ENCODE measurements at regions not wholly inside any gene's neighbourhood (a gene's known extent, or its start where the extent isn't known, plus 50 kb on each side); places are given as distances from the start of the nearest gene placed in this dataset.

- no peak for TF ChIP-seq TAF1 (IDR thresholded peaks at IDR 0.05; ENCODE audit: low read depth)
Observed at GRCh38 chr6:164034602-164035140, 620.2 kb downstream of the QKI start (continued).

DNA sequence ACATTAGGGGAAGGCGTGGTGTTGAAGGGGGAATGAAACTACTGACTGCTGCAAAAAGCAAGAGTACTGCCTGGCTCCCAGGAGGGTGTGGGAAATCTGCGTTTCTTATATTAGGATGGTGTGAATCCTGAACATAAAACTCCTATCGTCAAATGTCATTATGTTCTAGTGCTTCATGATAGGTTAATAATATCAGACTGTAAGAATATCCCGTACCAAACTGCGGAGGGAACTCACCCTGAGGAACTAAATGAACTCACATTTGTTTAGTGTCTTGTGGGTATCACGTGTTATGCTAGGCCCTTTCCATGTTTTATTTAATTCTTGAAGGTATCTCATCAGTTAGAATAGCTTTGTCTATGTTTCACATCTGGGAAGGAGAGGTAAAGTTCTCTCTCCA lies 610.7 kb downstream of the QKI start:
- H4K20me1 ChIP-seq (ENCODE audit: insufficient read depth): no peaks in the 10 kb centered on the region
- no peak overlapping the region for H2AFZ ChIP-seq (ENCODE audit: low read depth, low read length)
- H3K36me3 ChIP-seq (ENCODE audit: insufficient read depth, low read length): no peaks in the 10 kb centered on the region
- no peaks in the 10 kb centered on the region for H3K9me2 ChIP-seq (ENCODE audit: insufficient read depth, low read length)
- H3K9me3 ChIP-seq (ENCODE audit: low read length): no peaks in the 10 kb centered on the region
- TF ChIP-seq CTCF (IDR thresholded peaks at IDR 0.05; ENCODE audit: poor library complexity, severe bottlenecking) (no peak), MXI1 (conservative IDR thresholded peaks at IDR 0.05; ENCODE audit: poor library complexity, severe bottlenecking) (no peak), EP300 (conservative IDR thresholded peaks at IDR 0.05; ENCODE audit: poor library complexity, severe bottlenecking) (no peak), REST (IDR thresholded peaks at IDR 0.05; ENCODE audit: borderline replicate concordance) (no peak), TAF1 (IDR thresholded peaks at IDR 0.05; ENCODE audit: low read depth) (no peak)
- no peak overlapping the region for H3K4me2 ChIP-seq (ENCODE audit: low read length)
- no peak overlapping the region for H3K9ac ChIP-seq (ENCODE audit: low read length)
- H3K27ac ChIP-seq (ENCODE audit: low read length): no peak overlapping the region
- no peak overlapping the region for H3K4me3 ChIP-seq (ENCODE audit: low read length)
- no peaks in the 10 kb centered on the region for H3K79me2 ChIP-seq (replicated peaks; ENCODE audit: insufficient read depth, low read length)
- no peaks in the 10 kb centered on the region for H3K27me3 ChIP-seq (ENCODE audit: insufficient read depth, low read depth, low read length)
- no peaks in the 10 kb centered on the region for H3F3A ChIP-seq (ENCODE audit: insufficient read depth, low read length, poor library complexity, severe bottlenecking)

DNA sequence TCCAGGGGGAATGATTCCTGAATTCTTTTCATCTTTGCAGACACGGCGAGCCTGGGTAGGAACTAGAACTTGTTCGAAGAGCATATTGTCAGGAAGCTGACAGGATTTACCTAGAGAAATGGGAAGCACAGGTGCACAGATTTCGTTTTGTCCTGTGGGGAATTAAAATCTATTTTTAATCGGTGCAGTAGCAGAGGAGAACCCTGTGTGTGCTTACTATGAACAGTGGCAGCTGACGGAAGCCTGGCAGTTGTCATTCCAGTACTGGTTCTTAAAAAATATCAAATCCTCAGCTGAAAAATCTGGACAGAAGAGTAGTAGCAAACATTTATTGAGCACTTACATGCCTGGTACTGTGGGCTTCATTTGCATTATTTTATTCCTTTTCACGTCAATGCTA lies 609.0 kb downstream of the QKI start:
- no peak overlapping the region for H3K4me3 ChIP-seq (ENCODE audit: low read length)
- H3K79me2 ChIP-seq (replicated peaks; ENCODE audit: insufficient read depth, low read length): no peaks in the 10 kb centered on the region
- no peak overlapping the region for H2AFZ ChIP-seq (ENCODE audit: low read depth, low read length)
- no peak overlapping the region for H3K27ac ChIP-seq (ENCODE audit: low read length)
- no peak overlapping the region for H3K9ac ChIP-seq (ENCODE audit: low read length)
- no peak for TF ChIP-seq TAF1 (IDR thresholded peaks at IDR 0.05; ENCODE audit: low read depth)
- TF ChIP-seq RAD21 (conservative IDR thresholded peaks at IDR 0.05): no peak
- no peak for TF ChIP-seq MXI1 (conservative IDR thresholded peaks at IDR 0.05; ENCODE audit: poor library complexity, severe bottlenecking)
- no peak for TF ChIP-seq POLR2AphosphoS5 (IDR thresholded peaks at IDR 0.05)
- TF ChIP-seq REST (IDR thresholded peaks at IDR 0.05; ENCODE audit: borderline replicate concordance): no peak
- TF ChIP-seq EZH2 (IDR thresholded peaks at IDR 0.05; ENCODE audit: borderline replicate concordance, insufficient read depth, low read length, poor library complexity, severe bottlenecking): no peak
- no peak for TF ChIP-seq EP300 (conservative IDR thresholded peaks at IDR 0.05; ENCODE audit: poor library complexity, severe bottlenecking)
- no peak for TF ChIP-seq CTCF (IDR thresholded peaks at IDR 0.05; ENCODE audit: poor library complexity, severe bottlenecking)
- no peak for TF ChIP-seq SMC3 (conservative IDR thresholded peaks at IDR 0.05; ENCODE audit: poor library complexity)
- H3K9me3 ChIP-seq (ENCODE audit: low read length): no peaks in the 10 kb centered on the region
- no peaks in the 10 kb centered on the region for H3K9me2 ChIP-seq (ENCODE audit: insufficient read depth, low read length)
- no peaks in the 10 kb centered on the region for H3F3A ChIP-seq (ENCODE audit: insufficient read depth, low read length, poor library complexity, severe bottlenecking)
- no peak overlapping the region for H3K4me2 ChIP-seq (ENCODE audit: low read length)
- H4K20me1 ChIP-seq (ENCODE audit: insufficient read depth): no peaks in the 10 kb centered on the region
- H3K27me3 ChIP-seq (ENCODE audit: insufficient read depth, low read depth, low read length): no peaks in the 10 kb centered on the region
- no peaks in the 10 kb centered on the region for H3K36me3 ChIP-seq (ENCODE audit: insufficient read depth, low read length)

Data from neural cell (in vitro differentiated cells).